Activated CD4-positive, alpha-beta T cell treated with anti-CD3 and anti-CD28 coated beads, Interleukin-10, Interleukin-2, amounts not matched to agents 100 ng/mL and 50 ng/mL, durations not matched to agents 16 hours and 8 hours (primary cell): ENCODE measurements at regions not wholly inside any gene's neighbourhood (a gene's known extent, or its start where the extent isn't known, plus 50 kb on each side); places are given as distances from the start of the nearest gene placed in this dataset.
"Not testable (repeated sequence)": the region's sequence is repeated elsewhere in the genome, so short reads cannot be mapped to it uniquely, and the experiment has no call there.

Source experiments
- DNase-seq: peaks from one replicate; pipeline ENCODE4 v3.0.0-alpha.2; 2020

DNA sequence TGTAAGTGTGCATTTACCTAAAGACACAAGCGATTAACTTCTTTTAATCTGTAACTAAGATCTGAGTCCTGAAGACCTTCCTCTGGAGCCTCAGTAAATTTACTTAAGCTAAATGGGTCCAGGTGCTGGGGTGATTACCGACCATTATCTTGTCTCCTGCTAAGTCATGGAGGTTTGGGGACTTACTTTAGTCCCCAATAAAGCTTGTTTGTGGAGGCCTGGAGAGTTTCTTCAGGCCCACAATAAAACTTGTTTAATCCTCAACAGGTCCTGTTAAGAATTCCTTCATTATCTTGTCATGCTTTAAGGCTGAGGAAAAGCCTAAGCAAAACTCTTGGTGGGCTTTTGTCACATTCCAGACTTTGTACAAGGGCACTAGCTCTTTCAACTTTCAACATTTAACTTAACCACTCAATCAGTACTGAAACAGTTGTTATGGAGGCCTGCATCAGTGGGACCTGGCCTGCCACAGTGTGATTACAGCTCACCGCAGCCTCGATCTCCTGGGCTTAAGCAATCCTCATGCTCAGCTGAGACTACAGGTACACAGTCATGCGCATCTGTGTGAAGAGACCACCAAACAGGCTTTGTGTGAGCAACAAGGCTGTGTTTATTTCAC, 84.0 kb downstream of the FMO4 start:
- DNase-seq = no peak

- no peak for DNase-seq
Measured at GRCh38 chr1:171403393-171403792, 81.9 kb upstream of the PRRC2C start.

GRCh38 chr1:171405391-171405714, 80.0 kb upstream of the PRRC2C start:
- no peak for DNase-seq

DNA sequence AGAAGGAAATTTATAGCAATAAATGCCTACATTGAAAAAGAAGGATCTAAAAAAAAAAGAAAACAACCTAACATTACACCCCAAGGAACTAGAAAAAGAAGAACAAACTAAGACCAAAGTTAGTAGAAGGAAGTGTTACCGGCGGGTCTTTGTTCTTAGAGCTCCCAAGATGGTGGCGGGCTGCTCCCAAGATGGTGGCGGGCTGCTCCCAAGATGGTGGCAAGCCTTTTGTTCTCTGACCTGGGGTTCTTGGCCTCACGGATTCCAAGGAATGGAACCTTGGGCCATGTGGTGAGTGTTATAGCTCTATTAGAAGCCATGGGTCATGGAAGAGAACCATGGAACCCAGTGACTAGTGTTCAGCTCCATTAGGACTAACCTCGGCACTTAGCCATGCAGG, 71.8 kb upstream of the PRRC2C start:
- DNase-seq = not testable (repeated sequence)

GRCh38 chr1:171418546-171418945, 66.8 kb upstream of the PRRC2C start:
- DNase-seq = no peak

- DNase-seq = peak; percentile 42
Measured at GRCh38 chr1:171420810-171421209, 64.5 kb upstream of the PRRC2C start.

DNA sequence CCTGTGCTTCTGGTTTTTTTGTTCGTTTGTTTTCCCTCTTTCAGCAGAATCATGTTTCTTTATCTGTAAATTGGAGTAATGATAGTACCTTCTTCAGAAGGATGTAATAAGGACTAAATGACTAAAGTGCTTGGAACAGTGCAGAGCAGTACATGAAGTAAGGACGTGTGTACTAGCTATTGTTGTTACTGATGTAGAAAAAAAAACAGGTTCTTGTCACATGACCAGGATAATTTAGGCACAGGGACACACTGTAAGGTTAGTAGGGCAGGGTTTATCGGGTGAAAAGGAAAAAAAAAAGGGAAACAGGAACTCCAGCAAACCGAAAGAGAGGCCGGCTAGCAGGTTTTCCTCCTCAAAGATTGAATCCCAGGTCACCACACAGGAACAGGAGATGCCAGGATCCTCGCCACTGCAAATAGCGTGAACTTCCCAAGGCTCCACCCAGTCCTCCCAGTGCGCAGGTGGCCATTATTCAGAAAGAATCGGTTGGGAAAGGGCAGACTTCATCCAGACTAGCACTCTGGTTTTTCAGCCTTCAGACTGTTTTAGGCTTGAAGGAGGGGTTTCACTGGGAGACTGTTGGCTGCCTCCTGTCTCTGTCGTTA, 63.8 kb upstream of the PRRC2C start:
- DNase-seq = no peak

DNA sequence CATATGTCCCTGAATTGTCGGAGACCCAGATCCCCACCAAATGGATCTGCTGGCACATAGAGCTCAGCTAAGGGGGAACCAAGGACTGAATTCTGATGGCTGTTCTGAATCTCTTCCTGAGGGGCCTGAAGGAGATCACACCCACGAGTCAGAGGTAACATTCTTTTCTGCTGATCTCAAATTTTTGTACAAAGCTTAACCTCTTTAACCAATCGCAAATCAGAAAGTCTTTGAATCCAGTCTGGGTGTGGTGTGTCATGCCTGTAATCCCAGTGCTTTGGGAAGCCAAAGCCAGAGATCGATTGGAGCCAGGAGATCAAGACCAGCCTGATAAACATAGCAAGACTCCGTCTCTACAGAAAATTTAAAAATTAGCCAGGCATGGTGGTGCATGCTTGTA, 62.8 kb upstream of the PRRC2C start:
- DNase-seq = no peak

- DNase-seq = no peak
Measured at GRCh38 chr1:171424494-171424893, 60.8 kb upstream of the PRRC2C start.

DNA sequence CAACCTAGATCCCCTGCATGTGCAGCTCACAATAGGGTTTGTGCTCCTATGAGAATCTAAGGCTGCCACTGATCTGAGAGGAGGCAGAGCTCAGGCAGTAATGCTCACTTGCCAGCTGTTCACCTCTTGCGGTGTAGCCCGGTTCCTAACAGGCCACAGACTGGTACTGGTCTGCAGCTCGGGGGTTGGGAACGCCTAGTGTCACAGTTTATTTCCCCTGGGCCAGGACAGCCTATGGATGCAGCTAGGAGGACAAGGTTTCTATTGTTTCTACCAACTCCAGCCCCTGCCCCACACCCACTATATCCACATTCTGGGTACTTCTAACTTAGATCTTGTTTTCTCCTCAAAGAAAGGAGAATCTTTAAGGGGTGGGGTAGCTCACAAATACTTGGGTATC, 58.7 kb upstream of the PRRC2C start:
- no peak for DNase-seq

GRCh38 chr1:171427852-171428471, 57.4 kb upstream of the PRRC2C start:
- DNase-seq = no peak

- DNase-seq = no peak
Measured at GRCh38 chr1:171429137-171429536, 56.2 kb upstream of the PRRC2C start.

DNA sequence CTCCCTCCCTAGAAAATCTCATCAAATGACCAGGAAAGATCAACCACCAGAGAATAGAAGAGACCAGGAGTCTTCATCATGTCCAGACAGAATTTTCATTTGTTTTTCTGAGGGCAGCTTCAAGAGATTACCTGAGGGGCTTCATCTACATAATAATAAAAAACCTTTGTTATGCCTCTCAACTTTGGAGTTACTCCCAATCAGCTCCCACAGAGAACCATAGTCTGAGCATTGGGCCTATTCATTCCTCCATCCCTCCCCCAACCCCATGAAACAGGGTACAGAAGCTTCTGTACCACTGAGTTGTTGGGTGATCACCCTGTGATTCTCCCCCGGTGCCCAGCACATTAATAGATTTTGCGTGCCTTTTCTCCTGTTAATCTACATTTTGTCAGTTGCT, 53.3 kb upstream of the PRRC2C start:
- DNase-seq = no peak

- no peak for DNase-seq
Measured at GRCh38 chr1:171432473-171432872, 52.9 kb upstream of the PRRC2C start.

- no peak for DNase-seq
Measured at GRCh38 chr1:171433451-171433850, 51.9 kb upstream of the PRRC2C start.

GRCh38 chr1:171434717-171435346, 50.5 kb upstream of the PRRC2C start:
- DNase-seq = peak; percentile 22
